ENCODE measurements at regions not wholly inside any gene's neighbourhood (a gene's known extent, or its start where the extent isn't known, plus 50 kb on each side); places are given as distances from the start of the nearest gene placed in this dataset.

- TF ChIP-seq CTCF (IDR thresholded peaks at IDR 0.05) (no peak), POLR2A (IDR thresholded peaks at IDR 0.05) (no peak)
Measured at GRCh38 chr3:171948674-171949073, 90.7 kb upstream of the FNDC3B start.

Data from Peyer's patch (tissue), 4 donors.